ENCODE measurements at regions not wholly inside any gene's neighbourhood (a gene's known extent, or its start where the extent isn't known, plus 50 kb on each side); places are given as distances from the start of the nearest gene placed in this dataset.

- no peak overlapping the region for H3K27ac ChIP-seq (replicated peaks)
Measured at GRCh38 chr2:235378944-235379343, 114.9 kb upstream of the AGAP1 start.

GRCh38 chr2:235381261-235381912, 112.5 kb upstream of the AGAP1 start:
- no peak overlapping the region for H3K27ac ChIP-seq (replicated peaks)
- TF ChIP-seq REST (IDR thresholded peaks at IDR 0.05; ENCODE audit: insufficient replicate concordance, low read depth) (no peak), CTCF (IDR thresholded peaks at IDR 0.05; ENCODE audit: insufficient read depth, low read length) (no peak), SPI1 (IDR thresholded peaks at IDR 0.05; ENCODE audit: borderline replicate concordance, low read depth) (no peak), POLR2AphosphoS5 (IDR thresholded peaks at IDR 0.05; ENCODE audit: low read depth) (no peak), GABPA (IDR thresholded peaks at IDR 0.05; ENCODE audit: low read depth) (no peak)
- H3K4me3 ChIP-seq (replicated peaks; ENCODE audit: insufficient read depth, low read length) = no peak overlapping the region
- DNase-seq (ENCODE audit: low read depth in 1 of 2, low spot score in 1 of 2) = no peak
- H3K27me3 ChIP-seq (ENCODE audit: insufficient read depth, poor library complexity, severe bottlenecking) = no peaks in the 10 kb centered on the region

More at GRCh38 chr2:235378944-235379343, 114.9 kb upstream of the AGAP1 start:
- H3K4me3 ChIP-seq (replicated peaks; ENCODE audit: insufficient read depth, low read length) = no peak overlapping the region
- H3K27me3 ChIP-seq (ENCODE audit: insufficient read depth, poor library complexity, severe bottlenecking) = no peaks in the 10 kb centered on the region
- TF ChIP-seq SPI1 (IDR thresholded peaks at IDR 0.05; ENCODE audit: borderline replicate concordance, low read depth) = no peak
- TF ChIP-seq REST (IDR thresholded peaks at IDR 0.05; ENCODE audit: insufficient replicate concordance, low read depth) = no peak
- TF ChIP-seq POLR2AphosphoS5 (IDR thresholded peaks at IDR 0.05; ENCODE audit: low read depth) = no peak
- no peak for TF ChIP-seq CTCF (IDR thresholded peaks at IDR 0.05; ENCODE audit: insufficient read depth, low read length)
- TF ChIP-seq GABPA (IDR thresholded peaks at IDR 0.05; ENCODE audit: low read depth) = no peak
- DNase-seq (ENCODE audit: low read depth in 1 of 2, low spot score in 1 of 2) = no peak

GRCh38 chr2:235382179-235382578, 111.7 kb upstream of the AGAP1 start:
- TF ChIP-seq SPI1 (IDR thresholded peaks at IDR 0.05; ENCODE audit: borderline replicate concordance, low read depth) (no peak), POLR2AphosphoS5 (IDR thresholded peaks at IDR 0.05; ENCODE audit: low read depth) (no peak), REST (IDR thresholded peaks at IDR 0.05; ENCODE audit: insufficient replicate concordance, low read depth) (no peak), GABPA (IDR thresholded peaks at IDR 0.05; ENCODE audit: low read depth) (no peak), CTCF (IDR thresholded peaks at IDR 0.05; ENCODE audit: insufficient read depth, low read length) (no peak)
- no peak overlapping the region for H3K4me3 ChIP-seq (replicated peaks; ENCODE audit: insufficient read depth, low read length)
- no peak overlapping the region for H3K27ac ChIP-seq (replicated peaks)
- no peak for DNase-seq (ENCODE audit: low read depth in 1 of 2, low spot score in 1 of 2)
- no peaks in the 10 kb centered on the region for H3K27me3 ChIP-seq (ENCODE audit: insufficient read depth, poor library complexity, severe bottlenecking)
